HCT116 (cell line): ENCODE measurements at regions not wholly inside any gene's neighbourhood (a gene's known extent, or its start where the extent isn't known, plus 50 kb on each side); places are given as distances from the start of the nearest gene placed in this dataset.

Experiments
- ATAC-seq: fragments of 200-7000 bp; cut with Tn5 transposase; 2 replicates; pipeline ENCODE4 v1.9.1; 2020; ENCODE audit warnings: mild to moderate bottlenecking, moderate library complexity
- BruUV-seq: library from RNA; stranded (reverse); fragments of 400-500 nt; replicated peaks from 2 replicates; lab custom pipeline; 2021; lab: Mats Ljungman, UMichigan
- CTCF ChIA-PET: fragments of 300-600 bp; sonication (Branson Sonifier 250); formaldehyde crosslinking; loops from one replicate; lab custom pipeline; 2021; ENCODE audit warnings: antibody characterized with exemption; lab: Charles Lee
- POLR2A ChIA-PET: fragments of 300-600, 350-600 bp; sonication (Branson Sonifier 250); formaldehyde crosslinking; loops from one replicate; lab custom pipeline; 2021; ENCODE audit warnings: antibody characterized with exemption; lab: Charles Lee
- RAD21 ChIA-PET, 2 experiments: fragments of 300-600 bp; sonication (Branson Sonifier 250); formaldehyde crosslinking; loops; one replicate each; lab custom pipeline; 2023; ENCODE audit warnings: low total read pairs in 2 of 2; ENCODE audit not compliant: uncharacterized antibody in 2 of 2, unreplicated experiment in 2 of 2, low non-redundant PET in 1 of 2; lab: Charles Lee
- DNase-seq: peaks from one replicate; pipeline ENCODE4 v3.0.0-alpha.2; 2010; ENCODE audit warnings: low read depth, low spot score
- H2AFZ ChIP-seq: fragments of 200-600 bp; shearing (Covaris generic), sonication (generic); 2 replicates; pipeline ENCODE4 v1.6.1; 2017; ENCODE audit warnings: low read depth, mixed run types, mixed read lengths, antibody characterized with exemption, low read length; ENCODE audit not compliant: poor library complexity, severe bottlenecking
- H3K27ac ChIP-seq: 2 replicates; pipeline ENCODE4 v1.5.1; 2012; ENCODE audit warnings: low read depth, low read length
- H3K27me3 ChIP-seq: fragments of 200-600 bp; sonication (generic); 2 replicates; pipeline ENCODE4 v1.6.1; 2016; ENCODE audit warnings: mixed run types, low read length, mixed read lengths; ENCODE audit not compliant: insufficient read depth
- H3K36me3 ChIP-seq, 2 experiments: fragments of 200-500 bp in 1 of 2; fragments of 200-600 bp in 1 of 2; sonication (Bioruptor generic) in 1 of 2; sonication (generic) in 1 of 2; 2 replicates each; pipeline versions ENCODE4 v1.5.1 to v1.6.1; 2014 to 2016; ENCODE audit warnings: low read length in 2 of 2, inconsistent platforms in 1 of 2, mixed read lengths in 1 of 2, mixed run types in 1 of 2; ENCODE audit not compliant: insufficient read depth in 2 of 2, control insufficient read depth in 1 of 2
- H3K4me1 ChIP-seq, 2 experiments: fragments of 200-600 bp in 1 of 2; sonication (generic) in 1 of 2; 2 replicates each; pipeline versions ENCODE4 v1.5.1 to v1.6.1; 2012 to 2017; ENCODE audit warnings: low read length in 2 of 2, inconsistent platforms in 1 of 2, mild to moderate bottlenecking in 1 of 2, mixed read lengths in 1 of 2, mixed run types in 1 of 2, moderate library complexity in 1 of 2; ENCODE audit not compliant: insufficient read depth in 2 of 2, control insufficient read depth in 1 of 2
- H3K4me2 ChIP-seq: fragments of 200-600 bp; sonication (generic); 2 replicates; pipeline ENCODE4 v1.6.1; 2017; ENCODE audit warnings: mixed run types, low read length, mixed read lengths
- H3K4me3 ChIP-seq, 2 experiments: fragments of 200-600 bp in 1 of 2; sonication (generic) in 1 of 2; replicated peaks in 1 of 2; 2 replicates each; pipeline ENCODE4 v1.5.1; 2011 to 2016; ENCODE audit warnings: low read length in 2 of 2, control low read depth in 1 of 2, low read depth in 1 of 2, mild to moderate bottlenecking in 1 of 2, mixed read lengths in 1 of 2, mixed run types in 1 of 2
- H3K79me2 ChIP-seq: fragments of 200-600 bp; sonication (generic); 2 replicates; pipeline ENCODE4 v1.6.1; 2017; ENCODE audit warnings: mild to moderate bottlenecking, mixed run types, low read length, moderate library complexity, mixed read lengths; ENCODE audit not compliant: insufficient read depth
- H3K9ac ChIP-seq: fragments of 200-600 bp; sonication (generic); 2 replicates; pipeline ENCODE4 v1.6.1; 2016; ENCODE audit warnings: low read length, mixed read lengths
- H3K9me2 ChIP-seq: fragments of 200-600 bp; sonication (generic), shearing (Covaris generic); 2 replicates; pipeline ENCODE4 v1.6.1; 2017; ENCODE audit warnings: mixed run types, mild to moderate bottlenecking, moderate library complexity; ENCODE audit not compliant: insufficient read depth
- H3K9me3 ChIP-seq, 2 experiments: fragments of 200-500 bp in 1 of 2; fragments of 200-600 bp in 1 of 2; sonication (Bioruptor generic) in 1 of 2; sonication (generic) in 1 of 2; 2 replicates each; pipeline ENCODE4 v1.6.1; 2014 to 2017; ENCODE audit warnings: low read length in 2 of 2, mixed read lengths in 2 of 2, inconsistent platforms in 1 of 2, low read depth in 1 of 2, mild to moderate bottlenecking in 1 of 2, mixed run types in 1 of 2, moderate library complexity in 1 of 2; ENCODE audit not compliant: control insufficient read depth in 1 of 2, insufficient read depth in 1 of 2
- H4K20me1 ChIP-seq: fragments of 200-600 bp; sonication (generic), shearing (Covaris generic); 2 replicates; pipeline ENCODE4 v1.6.1; 2017; ENCODE audit warnings: mixed run types, mild to moderate bottlenecking, moderate library complexity; ENCODE audit not compliant: insufficient read depth
- CEBPB ChIP-seq: IDR thresholded peaks from 2 replicates; pipeline ENCODE4 v1.6.1; 2012; ENCODE audit warnings: low read depth
- CTCF ChIP-seq, 3 experiments: fragments of 200-600 bp in 1 of 3; sonication (generic) in 1 of 3; IDR thresholded peaks in 2 of 3; conservative IDR thresholded peaks in 1 of 3; 2 replicates each; pipeline ENCODE4 v1.5.1; 2012 to 2017; ENCODE audit warnings: low read depth in 2 of 3, low read length in 2 of 3, antibody characterized with exemption in 1 of 3, borderline replicate concordance in 1 of 3, control low read depth in 1 of 3, mild to moderate bottlenecking in 1 of 3, mixed read lengths in 1 of 3, mixed run types in 1 of 3, moderate library complexity in 1 of 3; ENCODE audit not compliant: insufficient read depth in 1 of 3
- EGR1 ChIP-seq: IDR thresholded peaks from 2 replicates; pipeline ENCODE4 v1.6.1; 2012; ENCODE audit warnings: low read depth
- ELF1 ChIP-seq: IDR thresholded peaks from 2 replicates; pipeline ENCODE4 v1.6.1; 2012; ENCODE audit warnings: low read depth, borderline replicate concordance
- MAX ChIP-seq: IDR thresholded peaks from 2 replicates; pipeline ENCODE4 v1.6.1; 2012
- POLR2AphosphoS5 ChIP-seq: IDR thresholded peaks from 2 replicates; pipeline ENCODE4 v1.6.1; 2011; ENCODE audit warnings: mild to moderate bottlenecking, low read depth, low read length, moderate library complexity
- SIN3A ChIP-seq: IDR thresholded peaks from 2 replicates; pipeline ENCODE4 v1.6.1; 2012; ENCODE audit warnings: low read depth
- ZBTB33 ChIP-seq: IDR thresholded peaks from 2 replicates; pipeline ENCODE4 v1.6.1; 2011; ENCODE audit warnings: mild to moderate bottlenecking, low read length, moderate library complexity; ENCODE audit not compliant: insufficient replicate concordance; ENCODE audit errors: extremely low read depth
- ZNF274 ChIP-seq: fragments of 200-500 bp; sonication (Bioruptor generic); IDR thresholded peaks from 2 replicates; pipeline ENCODE4 v1.6.1; 2014; ENCODE audit warnings: mild to moderate bottlenecking, low read depth, low read length, inconsistent platforms
- intact Hi-C: fragments of 100-400 bp; cut with micrococcal nuclease; formaldehyde crosslinking; loops from 2 replicates; pipeline ENCODE4 v1.10.0; 2022
- TF ChIP-seq, protein P1 (sequence below): IDR thresholded peaks from 2 replicates; pipeline ENCODE4 v1.6.1; 2012

GRCh38 chr18:68480196-68480595 lies 234.7 kb downstream of the TMX3 start:
- H3K79me2 ChIP-seq = no peaks in the 10 kb centered on the region
- RAD21 ChIA-PET = no interaction called here
- H3K4me1 ChIP-seq = no peaks in the 10 kb centered on the region
- no peak for DNase-seq
- no peaks in the 10 kb centered on the region for H3K27me3 ChIP-seq
- no peak for ATAC-seq
- no peak overlapping the region for H3K4me3 ChIP-seq
- no peaks in the 10 kb centered on the region for H4K20me1 ChIP-seq
- no peak overlapping the region for H3K4me2 ChIP-seq
- no TSS peak for BruUV-seq
- CTCF ChIA-PET = no interaction called here
- POLR2A ChIA-PET = no interaction called here
- H3K9me3 ChIP-seq = peaks cover 4 to 17% of the 10 kb centered on the region in 2 experiments; a peak in 2 of 4 replicates
- no peaks in the 10 kb centered on the region for H3K9me2 ChIP-seq
- H3K36me3 ChIP-seq = no peaks in the 10 kb centered on the region
- no peak overlapping the region for H2AFZ ChIP-seq
- intact Hi-C loops = no loop called here
- H3K9ac ChIP-seq = no peak overlapping the region
- H3K27ac ChIP-seq = no peak overlapping the region
- TF ChIP-seq SIN3A = no peak
- no peak for TF ChIP-seq CEBPB
- TF ChIP-seq CTCF (IDR thresholded peaks at IDR 0.05 in 2 of 3, conservative IDR thresholded peaks at IDR 0.05 in 1 of 3; ENCODE audit: borderline replicate concordance in 1 of 3, insufficient read depth in 1 of 3, low read depth in 2 of 3, low read length in 2 of 3) = no peak
- TF ChIP-seq ELF1 = no peak
- no peak for TF ChIP-seq ZBTB33
- no peak for TF ChIP-seq EGR1
- no peak for TF ChIP-seq ZNF274
- no peak for TF ChIP-seq POLR2AphosphoS5
- TF ChIP-seq, protein P1, sequence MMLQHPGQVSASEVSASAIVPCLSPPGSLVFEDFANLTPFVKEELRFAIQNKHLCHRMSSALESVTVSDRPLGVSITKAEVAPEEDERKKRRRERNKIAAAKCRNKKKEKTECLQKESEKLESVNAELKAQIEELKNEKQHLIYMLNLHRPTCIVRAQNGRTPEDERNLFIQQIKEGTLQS = no peak
- no peak for TF ChIP-seq MAX
